H9 (cell line): ENCODE measurements at regions not wholly inside any gene's neighbourhood (a gene's known extent, or its start where the extent isn't known, plus 50 kb on each side); places are given as distances from the start of the nearest gene placed in this dataset.

Source experiments
- DNase-seq: peaks from one replicate; pipeline ENCODE4 v3.0.0-alpha.2; 2017
- H2AFZ ChIP-seq: one replicate; pipeline ENCODE4 v1.6.1; 2013; ENCODE audit warnings: mild to moderate bottlenecking, low read length, control low read depth, moderate library complexity
- H2AK5ac ChIP-seq: 2 replicates; pipeline ENCODE4 v1.6.1; 2013; ENCODE audit warnings: low read length, control low read depth, mixed read lengths; ENCODE audit not compliant: insufficient read length
- H2BK120ac ChIP-seq: one replicate; pipeline ENCODE4 v1.6.1; 2013; ENCODE audit warnings: low read depth, mild to moderate bottlenecking, low read length, control low read depth, inconsistent platforms; ENCODE audit not compliant: poor library complexity, severe bottlenecking
- H2BK12ac ChIP-seq: 2 replicates; pipeline ENCODE4 v1.6.1; 2013; ENCODE audit warnings: low read length, control low read depth, mixed read lengths, low read depth; ENCODE audit not compliant: insufficient read length
- H2BK15ac ChIP-seq: 2 replicates; pipeline ENCODE4 v1.6.1; 2013; ENCODE audit warnings: low read depth, low read length, control low read depth
- H2BK20ac ChIP-seq: one replicate; pipeline ENCODE4 v1.6.1; 2013; ENCODE audit warnings: low read depth, mild to moderate bottlenecking, low read length, control low read depth, inconsistent platforms; ENCODE audit not compliant: poor library complexity, severe bottlenecking
- H2BK5ac ChIP-seq: 2 replicates; pipeline ENCODE4 v1.6.1; 2013; ENCODE audit warnings: low read length, control low read depth, mixed read lengths; ENCODE audit not compliant: insufficient read length
- H3K14ac ChIP-seq: 2 replicates; pipeline ENCODE4 v1.6.1; 2013; ENCODE audit warnings: low read length, control low read depth; ENCODE audit not compliant: insufficient read depth
- H3K18ac ChIP-seq: 2 replicates; pipeline ENCODE4 v1.6.1; 2013; ENCODE audit warnings: low read depth, mild to moderate bottlenecking, mixed read lengths, low read length, control low read depth; ENCODE audit not compliant: insufficient read length
- H3K23ac ChIP-seq: 2 replicates; pipeline ENCODE4 v1.6.1; 2013; ENCODE audit warnings: low read length, control low read depth, mixed read lengths, low read depth; ENCODE audit not compliant: insufficient read length
- H3K23me2 ChIP-seq: 2 replicates; pipeline ENCODE4 v1.6.1; 2013; ENCODE audit warnings: low read depth, mild to moderate bottlenecking, mixed read lengths, low read length, control low read depth; ENCODE audit not compliant: insufficient read length, poor library complexity, severe bottlenecking
- H3K27ac ChIP-seq: 2 replicates; pipeline ENCODE4 v1.5.1; 2013; ENCODE audit warnings: low read length, control low read depth, mixed read lengths, low read depth; ENCODE audit not compliant: insufficient read length
- H3K27me3 ChIP-seq: 2 replicates; pipeline ENCODE4 v1.6.1; 2013; ENCODE audit warnings: low read length, control low read depth, inconsistent platforms; ENCODE audit not compliant: insufficient read depth
- H3K4ac ChIP-seq: 2 replicates; pipeline ENCODE4 v1.6.1; 2013; ENCODE audit warnings: low read depth, mild to moderate bottlenecking, control low read depth, inconsistent platforms, low read length, moderate library complexity
- H3K4me1 ChIP-seq: 2 replicates; pipeline ENCODE4 v1.6.1; 2013; ENCODE audit warnings: low read length, control low read depth, inconsistent platforms; ENCODE audit not compliant: insufficient read depth
- H3K4me2 ChIP-seq: 2 replicates; pipeline ENCODE4 v1.6.1; 2013; ENCODE audit warnings: low read length, control low read depth, mixed read lengths; ENCODE audit not compliant: insufficient read length, insufficient read depth
- H3K56ac ChIP-seq: 2 replicates; pipeline ENCODE4 v1.6.1; 2013; ENCODE audit warnings: low read depth, mild to moderate bottlenecking, mixed read lengths, low read length, control low read depth; ENCODE audit not compliant: insufficient read length
- H3K79me1 ChIP-seq: 2 replicates; pipeline ENCODE4 v1.6.1; 2013; ENCODE audit warnings: low read depth, mild to moderate bottlenecking, moderate library complexity, low read length, control low read depth, inconsistent platforms; ENCODE audit not compliant: insufficient read depth, poor library complexity, severe bottlenecking
- H3K79me2 ChIP-seq: 2 replicates; pipeline ENCODE4 v1.6.1; 2013; ENCODE audit warnings: low read length, control low read depth, inconsistent platforms; ENCODE audit not compliant: insufficient read depth
- H3K9ac ChIP-seq: 2 replicates; pipeline ENCODE4 v1.6.1; 2013; ENCODE audit warnings: low read length, control low read depth, mixed read lengths; ENCODE audit not compliant: insufficient read length; ENCODE audit errors: extremely low read depth
- H3K9me3 ChIP-seq: one replicate; pipeline ENCODE4 v1.6.1; 2013; ENCODE audit warnings: low read depth, low read length, inconsistent platforms; ENCODE audit not compliant: control insufficient read depth
- H3T11ph ChIP-seq: one replicate; pipeline ENCODE4 v1.6.1; 2013; ENCODE audit warnings: mild to moderate bottlenecking, low read length, control low read depth, inconsistent platforms
- H4K20me1 ChIP-seq: one replicate; pipeline ENCODE4 v1.6.1; 2013; ENCODE audit not compliant: control insufficient read depth, insufficient read length, insufficient read depth
- H4K5ac ChIP-seq: 2 replicates; pipeline ENCODE4 v1.6.1; 2013; ENCODE audit warnings: low read depth, mild to moderate bottlenecking, mixed read lengths, low read length, control low read depth; ENCODE audit not compliant: insufficient read length
- H4K8ac ChIP-seq: replicated peaks from 2 replicates; pipeline ENCODE4 v1.6.1; 2013; ENCODE audit warnings: low read length, control low read depth, mixed read lengths, low read depth; ENCODE audit not compliant: insufficient read length
- H4K91ac ChIP-seq: 2 replicates; pipeline ENCODE4 v1.6.1; 2013; ENCODE audit warnings: low read depth, mild to moderate bottlenecking, moderate library complexity, mixed read lengths, low read length, control low read depth; ENCODE audit not compliant: insufficient read length
- H3K27ac Mint-ChIP-seq, 3 experiments: 2 replicates in 2 of 3; 3 replicates in 1 of 3; pipeline ENCODE4 v1.8.0; 2020 to 2021; ENCODE audit warnings: mixed read lengths in 3 of 3, mild to moderate bottlenecking in 1 of 3, moderate library complexity in 1 of 3
- H3K27me3 Mint-ChIP-seq: 2 replicates; pipeline ENCODE4 v1.8.0; 2021; ENCODE audit warnings: low read depth, mild to moderate bottlenecking, moderate library complexity, mixed read lengths
- H3K36me3 Mint-ChIP-seq, 3 experiments: 2 replicates in 2 of 3; 3 replicates in 1 of 3; pipeline ENCODE4 v1.8.0; 2020 to 2021; ENCODE audit warnings: low read depth in 3 of 3, mixed read lengths in 3 of 3; ENCODE audit not compliant: insufficient read depth in 1 of 3
- H3K4me1 Mint-ChIP-seq, 2 experiments: 2 replicates each; pipeline ENCODE4 v1.8.0; 2020; ENCODE audit warnings: mixed read lengths in 2 of 2
- H3K4me3 Mint-ChIP-seq, 2 experiments: 2 replicates in 1 of 2; 3 replicates in 1 of 2; pipeline ENCODE4 v1.8.0; 2020 to 2021; ENCODE audit warnings: mild to moderate bottlenecking in 2 of 2, mixed read lengths in 2 of 2, moderate library complexity in 1 of 2
- H3K9me3 Mint-ChIP-seq, 2 experiments: 2 replicates in 1 of 2; 3 replicates in 1 of 2; pipeline ENCODE4 v1.8.0; 2020; ENCODE audit warnings: mild to moderate bottlenecking in 2 of 2, mixed read lengths in 2 of 2, moderate library complexity in 1 of 2
- WGBS: extraction: QIAGEN DNeasy Blood & Tissue Kit; methylation state at CpG from one replicate; pipeline ENCODE4 v1.1.7; 2013; ENCODE audit warnings: missing lambda C conversion rate, low lambda C conversion rate, mixed read lengths; ENCODE audit not compliant: insufficient read length; ENCODE audit errors: extremely low coverage; 5-methylcytosine and 5-hydroxymethylcytosine counted together
- TF ChIP-seq, protein P1 (sequence below): fragments of 200-600 bp; sonication (generic); conservative IDR thresholded peaks from 3 replicates; pipeline ENCODE4 v1.8.0; 2021; ENCODE audit warnings: antibody characterized with exemption, mild to moderate bottlenecking

DNA sequence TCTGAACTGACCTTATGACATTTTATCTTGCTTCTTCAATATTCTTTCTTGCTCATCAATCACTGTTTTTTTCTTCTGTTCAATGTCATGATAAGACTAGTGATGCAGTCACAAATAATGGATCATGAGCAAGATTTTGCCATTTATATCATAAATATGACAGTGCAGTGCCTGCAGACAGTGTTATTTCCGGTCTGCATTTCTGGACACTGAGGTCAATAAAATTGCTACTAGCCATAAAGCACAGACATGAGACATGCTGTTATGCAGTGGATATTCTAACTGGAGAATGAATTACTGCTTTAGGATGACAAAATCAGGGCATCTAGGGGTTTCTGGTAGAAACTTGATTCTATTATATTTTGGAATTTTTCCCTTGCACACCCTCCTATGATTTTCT, 1509.7 kb upstream of the LRRTM3 start:
- Histone ChIP-seq H3K27me3 (no peaks in the 10 kb centered on the region), H3T11ph (no peak overlapping the region), H2AFZ (no peak overlapping the region), H3K14ac (no peak overlapping the region), H3K23me2 (no peaks in the 10 kb centered on the region), H3K56ac (no peak overlapping the region), H4K8ac (no peak overlapping the region), H4K91ac (no peak overlapping the region), H4K20me1 (no peaks in the 10 kb centered on the region), H3K9me3 (no peaks in the 10 kb centered on the region), H2BK12ac (no peak overlapping the region), H2BK15ac (no peak overlapping the region), H2AK5ac (no peak overlapping the region), H2BK20ac (no peak overlapping the region), H3K23ac (no peak overlapping the region), H2BK120ac (no peak overlapping the region), H3K79me1 (no peaks in the 10 kb centered on the region), H3K79me2 (no peaks in the 10 kb centered on the region), H3K4ac (no peak overlapping the region), H4K5ac (no peak overlapping the region), H3K4me2 (no peak overlapping the region), H3K9ac (no peak overlapping the region), H3K18ac (no peak overlapping the region), H2BK5ac (no peak overlapping the region), H3K4me1 (no peaks in the 10 kb centered on the region), H3K27ac (no peak overlapping the region)
- Mint-ChIP-seq H3K27ac (no peak overlapping the region), H3K27me3 (no peaks in the 10 kb centered on the region), H3K4me1 (no peaks in the 10 kb centered on the region), H3K36me3 (peaks cover 6 to 22% (median 11%) of the 10 kb centered on the region in 3 experiments; a peak in 6 of 7 replicates), H3K4me3 (no peak overlapping the region), H3K9me3 (peaks cover 24 to 27% of the 10 kb centered on the region in 2 experiments)
- WGBS: no CpG with 5 or more reads among the region's 1 CpG
- DNase-seq: no peak
- TF ChIP-seq, protein P1, sequence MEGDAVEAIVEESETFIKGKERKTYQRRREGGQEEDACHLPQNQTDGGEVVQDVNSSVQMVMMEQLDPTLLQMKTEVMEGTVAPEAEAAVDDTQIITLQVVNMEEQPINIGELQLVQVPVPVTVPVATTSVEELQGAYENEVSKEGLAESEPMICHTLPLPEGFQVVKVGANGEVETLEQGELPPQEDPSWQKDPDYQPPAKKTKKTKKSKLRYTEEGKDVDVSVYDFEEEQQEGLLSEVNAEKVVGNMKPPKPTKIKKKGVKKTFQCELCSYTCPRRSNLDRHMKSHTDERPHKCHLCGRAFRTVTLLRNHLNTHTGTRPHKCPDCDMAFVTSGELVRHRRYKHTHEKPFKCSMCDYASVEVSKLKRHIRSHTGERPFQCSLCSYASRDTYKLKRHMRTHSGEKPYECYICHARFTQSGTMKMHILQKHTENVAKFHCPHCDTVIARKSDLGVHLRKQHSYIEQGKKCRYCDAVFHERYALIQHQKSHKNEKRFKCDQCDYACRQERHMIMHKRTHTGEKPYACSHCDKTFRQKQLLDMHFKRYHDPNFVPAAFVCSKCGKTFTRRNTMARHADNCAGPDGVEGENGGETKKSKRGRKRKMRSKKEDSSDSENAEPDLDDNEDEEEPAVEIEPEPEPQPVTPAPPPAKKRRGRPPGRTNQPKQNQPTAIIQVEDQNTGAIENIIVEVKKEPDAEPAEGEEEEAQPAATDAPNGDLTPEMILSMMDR: no peak
